ENCODE measurements at regions not wholly inside any gene's neighbourhood (a gene's known extent, or its start where the extent isn't known, plus 50 kb on each side); places are given as distances from the start of the nearest gene placed in this dataset.

DNA sequence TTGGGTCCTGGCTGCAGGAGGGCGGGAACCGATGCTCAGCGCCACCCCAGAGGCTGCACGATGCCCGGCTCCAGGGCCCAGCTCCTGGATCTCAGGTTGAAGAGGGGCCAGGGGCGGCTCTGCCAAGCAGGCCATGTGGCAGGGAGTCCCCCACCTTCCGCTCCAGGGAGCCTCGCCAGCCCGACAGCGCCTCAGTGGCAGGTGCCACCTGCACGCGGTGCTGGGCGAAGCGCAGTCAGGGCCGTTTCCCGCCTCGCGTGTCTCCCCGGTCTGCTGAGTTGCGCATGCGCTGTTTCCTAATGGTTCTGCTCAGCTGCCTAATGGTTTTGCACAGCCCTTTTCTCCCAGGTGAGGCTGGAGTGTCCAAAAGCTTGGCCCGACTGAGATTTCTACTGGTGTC lies 264.0 kb upstream of the OR11H1 start:
- DNase-seq (ENCODE audit: low spot score): peak; percentile 43
